Chondrocyte (in vitro differentiated cells): ENCODE measurements at regions not wholly inside any gene's neighbourhood (a gene's known extent, or its start where the extent isn't known, plus 50 kb on each side); places are given as distances from the start of the nearest gene placed in this dataset.

Source experiments
- DNase-seq: peaks from one replicate; pipeline ENCODE4 v3.0.0; 2021; ENCODE audit warnings: mixed read lengths, low spot score
- H3K27ac Mint-ChIP-seq: one replicate; pipeline ENCODE4 v1.8.0; 2021; ENCODE audit warnings: mild to moderate bottlenecking, moderate library complexity, mixed read lengths; ENCODE audit not compliant: unreplicated experiment
- H3K27me3 Mint-ChIP-seq: 2 replicates; pipeline ENCODE4 v1.8.0; 2021; ENCODE audit warnings: low read depth, mixed read lengths
- H3K36me3 Mint-ChIP-seq: 2 replicates; pipeline ENCODE4 v1.8.0; 2021; ENCODE audit warnings: low read depth, mixed read lengths
- H3K4me1 Mint-ChIP-seq: 2 replicates; pipeline ENCODE4 v1.8.0; 2021; ENCODE audit warnings: low read depth, mild to moderate bottlenecking, mixed read lengths
- H3K4me3 Mint-ChIP-seq: one replicate; pipeline ENCODE4 v1.8.0; 2021; ENCODE audit warnings: mild to moderate bottlenecking, moderate library complexity, mixed read lengths; ENCODE audit not compliant: unreplicated experiment
- H3K9me3 Mint-ChIP-seq: 2 replicates; pipeline ENCODE4 v1.8.0; 2021; ENCODE audit warnings: low read depth, mixed read lengths
- TF ChIP-seq, protein P1 (sequence below): fragments of 200-600 bp; sonication (generic); IDR thresholded peaks from 2 replicates; pipeline ENCODE4 v1.5.0; 2021; ENCODE audit warnings: antibody characterized with exemption, mild to moderate bottlenecking, moderate library complexity

DNA sequence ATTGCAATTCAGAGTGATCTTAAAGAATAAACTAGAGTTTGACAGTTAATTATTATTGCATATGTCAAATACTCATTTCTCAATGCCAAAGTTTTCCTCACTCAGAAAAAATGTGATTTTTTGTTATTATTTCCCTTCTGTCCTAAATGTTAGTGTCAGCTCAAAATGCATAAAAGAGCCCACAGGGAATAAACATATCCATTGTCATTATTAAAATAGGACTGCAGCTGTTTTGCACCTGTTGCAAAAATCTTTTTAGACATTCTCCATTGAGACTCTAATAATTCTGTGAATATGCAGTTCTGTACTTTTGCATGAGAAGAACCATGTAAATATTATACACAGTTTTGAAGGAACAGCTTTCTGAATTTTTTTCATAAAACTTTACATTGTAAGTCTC lies 540.0 kb upstream of the SLC39A10 start:
- H3K9me3 Mint-ChIP-seq, result no peaks in the 10 kb centered on the region
- no peak overlapping the region for H3K4me3 Mint-ChIP-seq
- TF ChIP-seq, protein P1, sequence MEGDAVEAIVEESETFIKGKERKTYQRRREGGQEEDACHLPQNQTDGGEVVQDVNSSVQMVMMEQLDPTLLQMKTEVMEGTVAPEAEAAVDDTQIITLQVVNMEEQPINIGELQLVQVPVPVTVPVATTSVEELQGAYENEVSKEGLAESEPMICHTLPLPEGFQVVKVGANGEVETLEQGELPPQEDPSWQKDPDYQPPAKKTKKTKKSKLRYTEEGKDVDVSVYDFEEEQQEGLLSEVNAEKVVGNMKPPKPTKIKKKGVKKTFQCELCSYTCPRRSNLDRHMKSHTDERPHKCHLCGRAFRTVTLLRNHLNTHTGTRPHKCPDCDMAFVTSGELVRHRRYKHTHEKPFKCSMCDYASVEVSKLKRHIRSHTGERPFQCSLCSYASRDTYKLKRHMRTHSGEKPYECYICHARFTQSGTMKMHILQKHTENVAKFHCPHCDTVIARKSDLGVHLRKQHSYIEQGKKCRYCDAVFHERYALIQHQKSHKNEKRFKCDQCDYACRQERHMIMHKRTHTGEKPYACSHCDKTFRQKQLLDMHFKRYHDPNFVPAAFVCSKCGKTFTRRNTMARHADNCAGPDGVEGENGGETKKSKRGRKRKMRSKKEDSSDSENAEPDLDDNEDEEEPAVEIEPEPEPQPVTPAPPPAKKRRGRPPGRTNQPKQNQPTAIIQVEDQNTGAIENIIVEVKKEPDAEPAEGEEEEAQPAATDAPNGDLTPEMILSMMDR, result no peak
- no peaks in the 10 kb centered on the region for H3K36me3 Mint-ChIP-seq
- H3K4me1 Mint-ChIP-seq, result no peaks in the 10 kb centered on the region
- DNase-seq, result no peak
- H3K27me3 Mint-ChIP-seq, result peaks cover 7% of the 10 kb centered on the region
- H3K27ac Mint-ChIP-seq, result no peak overlapping the region

DNA sequence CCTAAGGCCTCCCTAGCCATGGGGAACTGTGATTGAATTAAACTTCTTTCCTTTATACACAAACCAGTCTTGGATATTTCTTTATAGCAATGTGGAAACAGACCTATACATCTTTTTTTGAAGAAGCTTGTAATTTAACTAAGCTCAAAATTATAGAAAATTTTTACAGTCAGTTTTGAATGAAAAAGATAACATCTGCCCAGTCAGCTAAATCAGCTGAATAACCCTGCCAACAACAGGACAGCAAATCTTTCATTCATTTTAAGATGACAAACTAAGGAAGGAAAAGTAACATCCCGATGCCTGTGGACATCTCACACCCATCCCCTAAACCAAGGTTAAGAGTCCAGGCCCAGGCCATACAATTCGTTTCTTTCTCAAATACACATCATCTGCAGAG lies 541.3 kb upstream of the SLC39A10 start:
- no peaks in the 10 kb centered on the region for H3K36me3 Mint-ChIP-seq
- H3K9me3 Mint-ChIP-seq, result peaks cover 7% of the 10 kb centered on the region
- H3K4me1 Mint-ChIP-seq, result no peaks in the 10 kb centered on the region
- no peak overlapping the region for H3K4me3 Mint-ChIP-seq
- H3K27ac Mint-ChIP-seq, result no peak overlapping the region
- DNase-seq, result no peak
- H3K27me3 Mint-ChIP-seq, result peaks cover 7% of the 10 kb centered on the region
- TF ChIP-seq, protein P1, result no peak

DNA sequence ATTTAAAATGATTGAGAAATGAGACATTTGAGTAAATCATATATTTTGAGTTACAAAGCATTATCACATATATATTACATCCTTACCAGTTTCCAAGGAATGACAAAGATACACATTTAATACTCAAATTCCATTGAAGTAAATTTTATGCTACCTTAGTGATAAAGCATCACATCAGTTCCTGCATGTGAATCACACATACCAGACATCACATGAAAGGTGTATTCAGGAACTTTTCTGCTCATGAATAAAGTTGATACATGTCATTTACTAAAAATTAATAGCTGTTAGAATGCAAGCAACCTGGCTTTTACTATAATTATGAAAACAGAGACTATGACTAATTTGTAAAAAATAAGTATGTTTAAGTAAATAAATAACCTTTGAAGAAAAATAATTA lies 548.8 kb upstream of the SLC39A10 start:
- no peak for DNase-seq
- no peaks in the 10 kb centered on the region for H3K4me1 Mint-ChIP-seq
- H3K36me3 Mint-ChIP-seq, result no peaks in the 10 kb centered on the region
- TF ChIP-seq, protein P1, result no peak
- peaks cover 4% of the 10 kb centered on the region for H3K27me3 Mint-ChIP-seq
- no peak overlapping the region for H3K27ac Mint-ChIP-seq
- H3K4me3 Mint-ChIP-seq, result no peak overlapping the region
- peaks cover 9% of the 10 kb centered on the region for H3K9me3 Mint-ChIP-seq

DNA sequence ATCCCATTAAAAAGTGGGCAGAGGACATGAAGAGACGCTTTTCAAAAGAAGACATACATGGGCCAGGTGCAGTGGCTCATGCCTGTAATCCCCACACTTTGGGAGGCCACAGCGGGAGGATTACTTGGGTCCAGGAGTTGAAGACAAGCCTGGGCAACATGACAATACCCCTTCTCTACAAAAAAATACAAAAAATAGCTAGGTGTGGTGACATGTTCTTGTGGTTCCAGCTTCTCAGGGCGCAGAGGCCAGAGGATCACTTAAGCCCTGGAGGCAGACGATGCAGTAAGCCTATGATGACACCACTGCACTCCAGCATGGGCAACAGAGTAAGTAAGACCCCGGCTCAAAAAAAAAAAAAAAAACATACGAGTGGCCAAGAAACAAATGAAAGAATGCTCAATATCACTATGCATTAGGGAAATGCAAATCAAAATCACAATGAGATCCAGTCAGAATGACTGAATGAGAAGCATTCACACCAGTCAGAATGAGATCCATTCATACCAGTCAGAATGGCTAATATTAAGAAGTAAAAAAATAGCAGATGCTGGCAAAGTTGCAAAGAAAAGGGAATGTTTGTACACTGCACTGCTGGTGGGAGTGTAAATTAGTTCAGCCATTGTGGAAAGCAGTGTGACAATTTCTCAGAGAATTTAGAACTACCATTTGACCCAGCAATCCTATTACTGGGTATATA lies 550.2 kb upstream of the SLC39A10 start:
- no peaks in the 10 kb centered on the region for H3K4me1 Mint-ChIP-seq
- no peak overlapping the region for H3K4me3 Mint-ChIP-seq
- no peak overlapping the region for H3K27ac Mint-ChIP-seq
- H3K27me3 Mint-ChIP-seq, result peaks cover 5% of the 10 kb centered on the region
- TF ChIP-seq, protein P1, result no peak
- DNase-seq, result no peak
- H3K9me3 Mint-ChIP-seq, result peaks cover 9% of the 10 kb centered on the region
- H3K36me3 Mint-ChIP-seq, result no peaks in the 10 kb centered on the region

- H3K27ac Mint-ChIP-seq, result no peak overlapping the region
- H3K9me3 Mint-ChIP-seq, result peaks cover under 1% of the 10 kb centered on the region
- H3K4me3 Mint-ChIP-seq, result no peak overlapping the region
- H3K27me3 Mint-ChIP-seq, result peaks cover 5% of the 10 kb centered on the region
- no peak for DNase-seq
- TF ChIP-seq, protein P1, result no peak
- no peaks in the 10 kb centered on the region for H3K4me1 Mint-ChIP-seq
- no peaks in the 10 kb centered on the region for H3K36me3 Mint-ChIP-seq
These were observed 551.4 kb upstream of the SLC39A10 start for GRCh38 chr2:195105581-195105980.
